ENCODE measurements at regions not wholly inside any gene's neighbourhood (a gene's known extent, or its start where the extent isn't known, plus 50 kb on each side); places are given as distances from the start of the nearest gene placed in this dataset.

DNA sequence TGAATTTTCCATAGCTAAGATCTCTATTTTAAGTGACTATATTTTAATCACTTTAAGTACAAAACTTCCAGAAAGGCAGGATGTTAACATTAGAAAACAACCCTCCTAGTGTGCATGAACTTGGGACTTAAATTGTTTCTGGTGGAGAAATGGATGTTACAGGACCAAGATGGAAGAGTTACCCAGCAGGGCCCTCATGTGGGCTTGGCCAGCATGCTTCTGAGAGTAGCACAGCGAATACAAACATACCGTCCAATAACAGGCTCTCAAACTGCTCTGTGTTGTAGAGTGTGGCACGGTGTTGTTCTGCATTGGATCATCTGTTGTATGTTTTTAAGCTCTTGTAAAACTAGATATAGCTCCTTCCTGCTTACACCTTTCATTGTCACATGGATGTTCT is 346.1 kb upstream of the SMIM21 start:
- Histone ChIP-seq H3K36me3 (no peaks in the 10 kb centered on the region), H3K4me1 (no peaks in the 10 kb centered on the region), H3K27ac (no peak overlapping the region), H3K27me3 (peaks cover 3% of the 10 kb centered on the region), H3K9me3 (no peaks in the 10 kb centered on the region), H3K4me3 (no peak overlapping the region)
- no peak for TF ChIP-seq POLR2AphosphoS5 (IDR thresholded peaks at IDR 0.05)
- no peak for TF ChIP-seq EP300 (IDR thresholded peaks at IDR 0.05)
- TF ChIP-seq, protein P1, sequence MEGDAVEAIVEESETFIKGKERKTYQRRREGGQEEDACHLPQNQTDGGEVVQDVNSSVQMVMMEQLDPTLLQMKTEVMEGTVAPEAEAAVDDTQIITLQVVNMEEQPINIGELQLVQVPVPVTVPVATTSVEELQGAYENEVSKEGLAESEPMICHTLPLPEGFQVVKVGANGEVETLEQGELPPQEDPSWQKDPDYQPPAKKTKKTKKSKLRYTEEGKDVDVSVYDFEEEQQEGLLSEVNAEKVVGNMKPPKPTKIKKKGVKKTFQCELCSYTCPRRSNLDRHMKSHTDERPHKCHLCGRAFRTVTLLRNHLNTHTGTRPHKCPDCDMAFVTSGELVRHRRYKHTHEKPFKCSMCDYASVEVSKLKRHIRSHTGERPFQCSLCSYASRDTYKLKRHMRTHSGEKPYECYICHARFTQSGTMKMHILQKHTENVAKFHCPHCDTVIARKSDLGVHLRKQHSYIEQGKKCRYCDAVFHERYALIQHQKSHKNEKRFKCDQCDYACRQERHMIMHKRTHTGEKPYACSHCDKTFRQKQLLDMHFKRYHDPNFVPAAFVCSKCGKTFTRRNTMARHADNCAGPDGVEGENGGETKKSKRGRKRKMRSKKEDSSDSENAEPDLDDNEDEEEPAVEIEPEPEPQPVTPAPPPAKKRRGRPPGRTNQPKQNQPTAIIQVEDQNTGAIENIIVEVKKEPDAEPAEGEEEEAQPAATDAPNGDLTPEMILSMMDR (IDR thresholded peaks at IDR 0.05): no peak
- TF ChIP-seq POLR2A (IDR thresholded peaks at IDR 0.05): no peak
- DNase-seq (ENCODE audit: low spot score in 2 of 2): no peak
- WGBS: 78% methylated on average over 3 of the region's 3 CpGs

DNA sequence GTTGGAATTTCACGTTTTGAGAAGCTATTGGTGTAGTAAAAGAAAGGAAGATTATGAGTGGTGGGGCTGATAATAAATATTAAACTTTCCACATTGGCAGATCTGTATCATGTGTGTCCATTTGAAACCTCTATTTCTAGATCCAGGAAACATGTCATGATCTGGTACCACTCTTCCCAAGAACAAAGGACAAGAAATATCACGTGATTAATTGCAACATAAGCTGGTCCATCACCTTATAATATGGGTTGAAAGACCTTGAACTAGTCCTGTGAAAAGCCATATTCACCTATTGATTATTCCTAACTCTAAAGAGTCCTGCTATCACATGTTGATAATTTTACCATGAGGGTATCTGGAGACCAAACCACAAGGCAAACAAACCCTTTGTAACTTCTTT is 335.3 kb upstream of the SMIM21 start:
- 76% methylated on average over 2 of the region's 2 CpGs for WGBS
- no peaks in the 10 kb centered on the region for H3K27me3 ChIP-seq
- TF ChIP-seq EP300 (IDR thresholded peaks at IDR 0.05): no peak
- no peak for TF ChIP-seq POLR2A (IDR thresholded peaks at IDR 0.05)
- TF ChIP-seq, protein P1 (IDR thresholded peaks at IDR 0.05): no peak
- no peak for TF ChIP-seq POLR2AphosphoS5 (IDR thresholded peaks at IDR 0.05)
- no peaks in the 10 kb centered on the region for H3K9me3 ChIP-seq
- H3K4me1 ChIP-seq: no peaks in the 10 kb centered on the region
- DNase-seq (ENCODE audit: low spot score in 2 of 2): no peak
- no peaks in the 10 kb centered on the region for H3K36me3 ChIP-seq
- no peak overlapping the region for H3K4me3 ChIP-seq
- H3K27ac ChIP-seq: no peak overlapping the region

DNA sequence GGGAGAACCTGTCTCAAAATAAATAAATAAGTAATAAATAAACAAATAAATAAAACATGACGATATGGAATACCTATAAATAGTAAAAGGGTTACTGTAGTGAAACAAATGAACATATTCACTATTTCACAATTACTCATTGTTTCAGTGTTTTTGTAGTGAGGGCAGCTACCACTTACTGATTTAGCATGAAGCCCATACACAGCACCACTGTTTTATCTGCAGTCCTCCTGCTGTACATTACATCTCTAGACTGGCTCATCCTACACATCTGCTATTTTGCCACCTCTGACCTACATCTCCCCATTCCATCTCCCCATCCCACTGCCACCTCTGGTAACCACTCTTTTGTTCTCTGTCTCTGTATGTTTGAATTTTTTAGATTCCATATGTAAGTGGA is 332.7 kb upstream of the SMIM21 start:
- no peak overlapping the region for H3K4me3 ChIP-seq
- H3K27me3 ChIP-seq: no peaks in the 10 kb centered on the region
- WGBS: 58% methylated on average over 1 of the region's 1 CpG
- no peaks in the 10 kb centered on the region for H3K36me3 ChIP-seq
- TF ChIP-seq, protein P1 (IDR thresholded peaks at IDR 0.05): no peak
- H3K9me3 ChIP-seq: no peaks in the 10 kb centered on the region
- H3K4me1 ChIP-seq: no peaks in the 10 kb centered on the region
- H3K27ac ChIP-seq: no peak overlapping the region
- no peak for DNase-seq (ENCODE audit: low spot score in 2 of 2)

DNA sequence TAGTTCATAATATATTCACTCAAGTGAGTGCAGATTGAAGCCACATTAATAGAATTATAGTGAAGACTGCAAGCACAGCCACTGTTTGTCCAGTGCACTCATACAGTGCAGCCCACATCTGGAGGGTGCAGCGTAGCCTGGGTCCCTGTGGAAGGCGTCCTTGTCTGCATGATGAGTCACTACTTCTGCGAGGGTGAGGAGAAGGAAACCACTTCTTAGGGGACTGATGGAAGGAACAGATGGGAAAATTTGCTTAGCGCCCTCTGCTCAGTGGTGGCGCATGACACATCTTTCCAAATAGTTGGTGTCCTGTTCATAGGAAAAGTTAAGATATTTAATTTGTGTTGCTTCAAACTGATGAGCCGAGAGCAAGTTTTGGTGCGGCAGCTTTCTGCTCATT is 330.4 kb upstream of the SMIM21 start:
- H3K27me3 ChIP-seq: no peaks in the 10 kb centered on the region
- no peak for DNase-seq (ENCODE audit: low spot score in 2 of 2)
- no peaks in the 10 kb centered on the region for H3K9me3 ChIP-seq
- H3K4me1 ChIP-seq: no peaks in the 10 kb centered on the region
- H3K36me3 ChIP-seq: no peaks in the 10 kb centered on the region
- H3K27ac ChIP-seq: no peak overlapping the region
- H3K4me3 ChIP-seq: no peak overlapping the region
- TF ChIP-seq, protein P1 (IDR thresholded peaks at IDR 0.05): no peak
- TF ChIP-seq POLR2AphosphoS5 (IDR thresholded peaks at IDR 0.05) (no peak), EP300 (IDR thresholded peaks at IDR 0.05) (no peak), POLR2A (IDR thresholded peaks at IDR 0.05) (no peak)
- 65% methylated on average over 7 of the region's 7 CpGs for WGBS

DNA sequence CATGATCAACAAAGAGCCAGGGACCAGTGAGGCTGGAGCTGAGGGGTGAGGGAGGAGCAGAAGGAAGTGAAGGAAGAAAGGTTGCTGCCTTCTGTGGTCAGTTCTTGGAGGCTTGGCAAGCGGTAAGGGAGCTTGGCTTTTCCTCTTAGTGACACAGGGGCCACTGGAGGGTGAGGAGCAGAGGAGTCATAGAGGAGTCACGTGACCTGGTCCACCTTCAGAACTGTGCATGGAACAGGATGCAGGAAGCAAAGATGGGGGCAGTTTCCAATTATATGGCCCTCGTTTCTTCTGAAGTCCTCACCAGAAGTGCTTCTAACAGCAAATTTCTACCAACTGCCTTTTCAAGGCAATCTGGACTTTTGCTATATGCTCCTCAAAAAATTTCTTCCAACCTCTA is 326.9 kb upstream of the SMIM21 start:
- TF ChIP-seq EP300 (IDR thresholded peaks at IDR 0.05): no peak
- TF ChIP-seq POLR2AphosphoS5 (IDR thresholded peaks at IDR 0.05): no peak
- TF ChIP-seq POLR2A (IDR thresholded peaks at IDR 0.05): no peak
- TF ChIP-seq, protein P1 (IDR thresholded peaks at IDR 0.05): no peak

More for the DNA sequence above, 326.9 kb upstream of the SMIM21 start:
- Histone ChIP-seq H3K36me3 (no peaks in the 10 kb centered on the region), H3K4me1 (no peaks in the 10 kb centered on the region), H3K9me3 (no peaks in the 10 kb centered on the region), H3K27me3 (no peaks in the 10 kb centered on the region), H3K27ac (no peak overlapping the region), H3K4me3 (no peak overlapping the region)
- WGBS: 80% methylated on average over 3 of the region's 3 CpGs
- DNase-seq (ENCODE audit: low spot score in 2 of 2): no peak

All from suprapubic skin (tissue), 4 donors.